Jurkat, Clone E6-1 (cell line): ENCODE measurements at regions not wholly inside any gene's neighbourhood (a gene's known extent, or its start where the extent isn't known, plus 50 kb on each side); places are given as distances from the start of the nearest gene placed in this dataset.

Experiments used
- DNase-seq: peaks from one replicate; pipeline ENCODE4 v3.0.0-alpha.2; 2011; ENCODE audit warnings: low read depth, low spot score
- H3K4me3 ChIP-seq: 2 replicates; pipeline ENCODE4 v1.5.1; 2011; ENCODE audit warnings: mild to moderate bottlenecking, low read length, control low read depth, moderate library complexity

DNA sequence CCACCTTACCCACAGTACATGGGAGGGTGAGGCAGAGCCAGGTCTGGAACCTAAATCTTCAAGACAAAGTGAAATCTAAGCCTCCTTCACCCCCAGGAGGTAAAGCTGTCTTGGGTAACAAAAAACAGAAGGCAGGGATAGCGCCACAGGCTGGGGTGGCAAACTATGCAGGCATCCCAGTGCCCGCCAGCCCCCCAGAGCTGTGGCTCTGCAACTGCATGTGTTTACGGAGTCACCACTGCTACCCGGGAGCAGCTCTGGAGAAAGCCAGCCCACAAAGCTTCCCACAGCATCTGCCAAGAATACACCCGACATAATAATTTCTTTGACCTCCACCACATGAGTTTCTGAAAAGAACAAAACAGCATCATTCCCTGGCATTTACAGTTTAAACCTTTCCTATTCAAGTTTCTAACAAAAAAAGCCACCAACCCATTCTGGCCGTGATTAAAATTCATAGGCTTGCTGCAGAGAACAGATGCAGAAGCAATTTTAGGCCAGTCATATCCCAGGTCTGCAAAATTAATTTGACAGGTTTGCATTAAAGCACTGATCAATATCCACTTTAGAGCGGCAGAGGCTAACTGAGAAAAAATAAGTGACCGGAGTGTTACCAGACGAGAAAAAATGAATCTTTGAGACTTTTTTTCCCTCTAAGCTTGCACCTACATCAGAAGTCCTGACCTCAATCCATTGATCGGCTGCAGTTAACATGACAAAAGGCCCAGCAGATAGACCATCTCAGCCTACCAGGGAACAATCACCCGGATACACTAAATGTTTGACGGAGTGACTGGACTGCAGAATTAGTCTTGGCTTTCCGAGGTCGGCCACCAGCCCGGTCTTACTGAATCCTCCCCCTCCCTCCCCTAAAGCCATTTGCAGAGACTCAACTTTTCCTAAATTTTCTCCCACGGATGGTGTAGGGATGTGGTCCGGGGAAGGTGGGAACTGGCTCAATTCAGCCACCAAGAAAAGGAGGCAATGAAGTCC is 309.6 kb upstream of the SKOR2 start:
- DNase-seq: no peak
- no peak overlapping the region for H3K4me3 ChIP-seq

DNA sequence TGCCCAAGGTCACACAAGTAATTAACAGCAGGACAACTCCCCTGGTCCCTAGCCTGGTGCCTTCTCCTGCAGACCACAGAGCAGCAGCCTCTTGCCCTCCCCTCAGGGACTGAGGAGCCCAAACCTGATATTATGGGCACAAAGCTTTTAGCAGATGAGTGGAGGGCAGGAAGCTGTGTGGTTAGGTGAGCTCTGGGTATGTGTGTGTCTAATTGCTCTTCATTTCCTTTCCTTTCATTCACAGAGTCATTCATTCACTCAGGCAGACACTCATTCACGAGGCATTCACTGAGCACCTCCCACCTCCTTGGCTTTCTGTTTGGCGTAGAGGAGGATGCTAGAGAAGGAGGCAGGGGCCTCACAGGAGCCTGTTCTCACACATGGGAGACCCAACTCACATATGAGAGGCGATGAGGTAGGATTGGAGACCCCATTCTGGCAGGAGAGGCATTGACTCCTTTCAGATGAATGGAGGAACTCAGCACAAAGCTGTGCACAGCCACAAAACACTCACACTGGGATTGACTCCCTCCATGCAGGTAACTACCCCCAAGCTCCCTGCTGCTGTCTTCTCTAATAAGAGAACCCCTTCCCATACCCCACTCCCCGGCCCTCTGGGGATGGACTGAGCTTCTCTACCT is 306.8 kb upstream of the SKOR2 start:
- DNase-seq: peak; percentile 90
- peak overlapping the region; percentile 16 for H3K4me3 ChIP-seq

DNA sequence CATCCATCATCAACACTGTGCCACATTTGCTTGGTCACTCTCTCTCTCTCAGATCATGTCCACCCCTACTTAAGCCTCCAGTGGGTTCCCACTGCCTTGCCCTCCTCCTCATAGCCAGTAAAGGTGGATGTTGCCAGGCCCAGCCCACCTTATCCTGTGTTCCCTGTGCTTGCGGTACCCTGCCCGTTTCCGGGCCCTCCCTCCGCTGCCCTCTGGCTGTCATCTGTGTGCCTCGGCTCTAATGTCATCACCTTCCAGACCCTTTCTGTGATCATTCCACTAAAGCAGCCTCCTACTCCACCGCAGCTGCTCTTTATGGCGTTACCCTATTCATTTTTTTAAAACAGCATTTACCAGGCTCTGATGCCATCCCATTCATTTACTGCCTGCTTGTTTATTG is 305.7 kb upstream of the SKOR2 start:
- no peak for DNase-seq
- no peak overlapping the region for H3K4me3 ChIP-seq

DNA sequence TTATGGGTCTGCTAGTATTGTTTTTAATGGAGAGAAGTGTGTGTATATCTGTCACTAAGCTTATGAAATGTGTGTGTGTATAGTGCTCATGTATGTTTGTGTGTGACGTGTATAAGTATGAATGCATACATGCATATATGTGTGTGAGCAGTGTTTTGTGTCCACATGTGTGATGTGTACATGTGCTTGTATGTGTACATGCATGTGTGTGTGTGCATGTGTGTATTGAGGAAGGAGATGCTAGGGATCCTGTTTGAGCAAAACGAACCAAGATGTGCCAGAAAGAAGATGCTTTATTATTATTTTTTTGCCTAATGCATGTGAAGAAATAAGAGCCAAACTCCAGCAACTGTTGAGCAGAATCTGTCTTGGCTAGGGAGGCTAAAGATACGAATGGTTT is 301.3 kb upstream of the SKOR2 start:
- DNase-seq: no peak
- no peak overlapping the region for H3K4me3 ChIP-seq

DNA sequence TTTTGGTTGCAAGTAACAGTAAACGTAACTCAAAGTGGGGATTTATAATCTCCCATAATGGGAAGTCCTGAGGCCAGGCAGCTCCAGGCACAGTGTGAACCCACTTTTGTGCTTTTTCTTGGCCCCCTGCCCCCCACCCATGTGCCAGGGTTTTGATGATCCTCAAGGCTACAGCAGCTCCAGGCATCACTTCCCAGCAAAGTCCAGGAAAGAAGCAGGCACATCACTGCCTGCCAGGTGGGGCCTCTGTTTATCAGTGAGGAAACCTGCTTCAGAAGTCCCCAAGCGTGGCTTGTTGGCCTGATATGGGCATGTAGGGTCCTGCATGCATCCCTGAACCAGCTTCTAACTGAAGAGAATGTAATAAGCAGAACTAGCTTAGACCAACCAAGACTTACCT is 299.2 kb upstream of the SKOR2 start:
- no peak for DNase-seq
- H3K4me3 ChIP-seq: no peak overlapping the region

DNA sequence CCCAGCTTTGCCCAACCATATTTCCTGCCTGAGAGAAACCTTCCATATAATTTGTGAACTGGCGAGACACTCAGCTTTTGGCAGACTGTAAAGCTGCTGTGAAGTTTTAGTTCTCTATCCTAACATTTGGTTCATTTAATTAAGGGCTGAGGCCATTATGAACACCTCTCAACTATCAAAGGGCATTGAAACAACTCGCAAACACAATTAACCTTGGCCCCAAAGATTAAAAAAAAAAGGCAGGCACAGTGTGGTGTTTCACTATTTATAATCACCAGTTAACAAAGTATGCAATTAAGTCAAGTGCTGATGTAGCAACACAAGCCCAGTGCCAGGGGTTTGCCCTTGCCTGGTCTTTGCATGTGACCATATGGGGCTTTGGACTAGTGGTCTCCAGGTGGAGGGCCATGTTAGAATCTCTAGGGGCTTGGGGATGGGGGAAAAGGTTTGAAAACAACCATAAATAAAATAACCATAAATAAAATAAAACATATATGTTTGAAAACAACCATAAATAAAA is 297.6 kb upstream of the SKOR2 start:
- no peak for DNase-seq
- no peak overlapping the region for H3K4me3 ChIP-seq

DNA sequence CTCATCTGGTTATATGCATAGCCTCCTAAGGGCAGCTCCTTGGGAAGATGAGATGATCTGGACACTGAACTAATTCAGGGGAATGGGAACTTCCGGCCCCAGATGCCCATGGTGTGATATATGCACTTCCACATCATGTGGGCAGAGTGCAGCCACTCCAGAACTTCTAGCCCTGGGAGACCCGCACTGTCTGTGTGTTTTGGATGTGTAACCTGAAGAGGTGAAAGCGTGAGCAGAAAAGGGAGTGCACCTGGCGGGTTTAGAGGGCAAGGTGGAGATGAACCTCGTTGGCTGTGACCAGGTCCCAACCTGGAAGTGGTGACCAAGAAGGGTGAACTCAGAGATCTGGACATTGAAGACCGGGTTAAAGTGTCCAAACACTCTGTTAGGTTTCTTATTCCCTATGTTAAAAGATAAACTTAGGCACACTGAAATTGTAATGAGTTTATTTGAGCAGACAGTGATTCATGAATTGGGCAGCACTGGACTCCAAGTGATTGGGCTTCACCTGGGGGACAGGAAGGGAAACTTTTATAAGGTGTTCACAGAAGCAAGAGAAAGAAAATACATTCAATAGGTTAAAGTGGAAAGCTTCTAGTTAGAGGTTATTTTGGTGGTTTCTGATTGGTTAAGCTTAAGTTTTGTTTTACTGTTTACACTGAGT is 296.2 kb upstream of the SKOR2 start:
- no peak overlapping the region for H3K4me3 ChIP-seq
- DNase-seq: no peak

DNA sequence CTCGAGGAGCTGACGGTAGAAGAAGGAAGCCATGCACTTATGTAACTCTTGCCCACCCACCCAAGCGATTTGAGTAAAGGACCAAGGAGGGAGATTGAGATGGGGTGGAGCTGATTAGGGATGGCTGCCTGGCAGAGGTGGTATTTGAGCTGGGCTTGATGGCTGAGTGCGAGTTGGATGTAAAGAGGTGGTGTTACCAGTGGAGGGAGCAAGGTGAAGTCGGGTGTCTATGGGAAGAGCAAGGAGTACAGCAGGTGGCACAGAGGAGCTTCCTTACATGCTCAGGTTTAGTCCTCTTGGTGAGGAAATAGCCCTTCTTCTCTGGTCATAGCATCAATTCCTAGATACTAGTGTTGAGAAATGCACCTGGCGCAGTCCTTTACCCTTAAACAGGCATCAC is 294.2 kb upstream of the SKOR2 start:
- peak; percentile 23 for DNase-seq

DNA sequence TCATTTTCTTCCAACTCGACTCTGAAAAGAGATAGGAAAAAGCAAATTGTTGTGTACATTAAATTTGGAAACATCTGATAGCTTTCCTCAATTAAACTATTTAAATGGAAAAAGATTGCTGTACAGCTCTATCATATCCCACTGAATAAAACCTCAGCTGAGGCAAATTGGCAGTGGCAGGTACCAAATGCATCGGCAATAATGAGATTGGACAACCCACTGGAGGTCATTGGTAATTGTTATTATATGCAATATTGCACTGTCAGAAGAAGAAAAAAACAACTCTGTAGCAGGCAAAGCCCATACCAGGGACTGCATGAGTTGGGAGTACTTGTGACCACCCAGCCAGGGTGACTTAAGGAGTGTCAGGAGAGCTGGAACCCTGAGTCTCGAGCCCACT is 291.6 kb upstream of the SKOR2 start:
- DNase-seq: no peak
- no peak overlapping the region for H3K4me3 ChIP-seq

More for the DNA sequence above, 294.2 kb upstream of the SKOR2 start:
- no peak overlapping the region for H3K4me3 ChIP-seq

DNA sequence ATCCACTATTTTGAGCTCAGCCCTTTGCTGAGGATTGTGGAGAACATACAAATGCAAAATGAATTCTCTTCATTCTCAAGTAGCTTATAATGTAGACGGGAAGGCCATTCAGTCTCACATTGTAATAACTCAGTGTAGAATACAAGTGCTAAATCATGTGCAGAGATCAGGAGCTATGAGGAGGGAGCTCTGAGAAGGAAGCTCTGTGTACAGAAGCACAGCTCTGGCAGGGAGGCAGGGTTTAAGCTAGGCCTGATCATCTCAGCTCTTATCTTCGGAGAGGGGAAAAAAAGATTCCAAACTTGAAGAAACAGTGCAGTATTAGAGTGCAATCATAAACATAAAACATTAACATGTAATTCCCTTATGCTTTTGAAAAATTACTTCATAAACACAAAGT is 291.1 kb upstream of the SKOR2 start:
- no peak for DNase-seq
- H3K4me3 ChIP-seq: no peak overlapping the region

DNA sequence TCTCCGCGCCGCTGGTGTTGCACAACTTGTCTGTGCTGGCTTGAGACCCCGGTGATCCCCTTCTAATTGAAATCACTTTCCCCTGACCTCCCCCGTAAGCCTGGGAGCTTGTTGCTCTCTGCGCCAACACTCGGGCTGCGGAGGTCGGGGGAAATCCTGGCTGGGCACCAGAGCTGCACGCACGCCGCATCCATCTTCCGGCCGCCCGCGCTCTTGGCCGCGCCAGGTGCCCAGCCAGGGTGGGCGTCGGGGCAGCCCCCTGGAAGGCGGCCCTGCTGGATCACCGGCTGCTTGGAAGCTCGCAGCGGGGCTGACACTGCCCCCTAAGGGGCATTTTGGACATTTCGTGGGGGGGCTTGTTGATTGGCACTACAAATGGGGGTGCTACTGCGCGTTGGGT is 280.3 kb upstream of the SKOR2 start:
- H3K4me3 ChIP-seq: no peak overlapping the region
- no peak for DNase-seq

DNA sequence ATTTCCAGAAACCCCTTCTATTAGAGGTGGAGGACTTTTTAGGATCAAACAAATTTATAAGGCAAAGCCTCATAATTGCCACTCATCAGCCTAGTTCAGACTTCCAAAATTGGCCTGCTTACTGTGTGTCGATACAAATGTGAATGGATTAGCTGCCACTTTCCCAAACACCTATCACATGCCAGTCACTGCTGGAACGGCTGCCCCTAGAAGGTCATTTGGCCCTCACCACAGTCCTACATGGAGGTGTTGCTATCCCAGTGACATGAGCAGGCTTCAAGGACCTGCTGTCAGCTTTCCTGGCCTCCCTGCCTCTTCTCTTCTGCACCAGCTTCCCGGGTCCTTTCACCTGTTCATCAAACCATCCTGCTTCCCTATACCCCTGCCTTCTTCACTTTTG is 279.2 kb upstream of the SKOR2 start:
- no peak overlapping the region for H3K4me3 ChIP-seq
- no peak for DNase-seq

DNA sequence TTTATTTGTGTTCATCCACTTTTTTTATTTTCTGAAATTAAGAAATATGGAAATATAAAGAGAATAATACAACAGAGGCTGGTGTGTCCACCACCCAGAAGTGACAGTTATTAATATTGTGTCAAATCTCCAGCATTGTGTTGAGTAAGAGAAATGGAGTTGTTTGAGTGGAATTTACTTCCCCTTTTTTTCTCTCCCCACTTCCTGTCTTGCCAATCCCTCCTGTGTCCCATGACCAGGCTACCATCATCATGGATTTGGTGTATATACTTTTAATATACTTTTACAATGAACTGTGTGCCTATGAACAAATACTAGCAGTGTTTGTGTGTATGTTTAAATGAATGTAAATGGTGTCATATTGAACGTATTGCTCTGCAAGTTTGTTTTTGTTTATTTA is 276.9 kb upstream of the SKOR2 start:
- no peak for DNase-seq
- H3K4me3 ChIP-seq: no peak overlapping the region

DNA sequence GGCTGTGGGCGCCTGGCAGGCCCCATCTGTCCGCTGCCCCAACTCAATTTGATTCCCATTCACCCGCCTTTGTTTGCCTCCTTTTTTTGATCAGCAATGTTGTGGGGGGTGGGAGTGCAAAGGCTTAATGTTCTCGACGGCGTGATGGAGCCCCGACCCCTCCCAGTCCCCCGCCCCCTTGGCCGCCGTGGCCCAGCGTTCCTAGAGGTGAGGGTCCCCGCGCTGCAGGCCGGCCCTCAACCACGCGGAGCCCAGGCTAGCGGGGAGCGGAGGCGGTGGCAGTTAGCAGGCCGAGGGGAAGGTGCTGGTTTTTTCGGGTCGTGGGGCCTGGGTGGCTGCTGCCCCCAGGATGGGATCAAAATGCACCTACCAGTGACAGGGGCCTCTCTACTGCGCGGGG is 274.7 kb upstream of the SKOR2 start:
- H3K4me3 ChIP-seq: no peak overlapping the region
- DNase-seq: no peak

DNA sequence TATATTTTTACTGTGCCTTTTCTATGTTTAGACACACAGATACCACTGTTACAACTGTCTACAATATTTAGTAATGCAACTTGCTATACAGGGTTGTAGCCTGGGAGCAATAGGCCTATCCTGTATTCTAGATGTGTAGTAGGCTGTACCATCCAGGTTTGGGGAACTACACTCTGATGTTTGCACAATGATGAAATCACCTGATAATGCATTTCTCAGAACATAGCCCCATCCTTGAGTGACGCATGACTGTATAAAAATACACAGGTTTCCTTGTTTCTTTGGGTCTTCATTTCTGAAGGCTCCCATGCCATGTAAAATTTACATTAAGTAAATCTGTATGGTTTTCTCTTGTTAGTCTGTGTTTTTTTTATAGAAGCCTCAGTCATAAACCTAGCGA is 270.9 kb upstream of the SKOR2 start:
- no peak overlapping the region for H3K4me3 ChIP-seq
- DNase-seq: no peak

DNA sequence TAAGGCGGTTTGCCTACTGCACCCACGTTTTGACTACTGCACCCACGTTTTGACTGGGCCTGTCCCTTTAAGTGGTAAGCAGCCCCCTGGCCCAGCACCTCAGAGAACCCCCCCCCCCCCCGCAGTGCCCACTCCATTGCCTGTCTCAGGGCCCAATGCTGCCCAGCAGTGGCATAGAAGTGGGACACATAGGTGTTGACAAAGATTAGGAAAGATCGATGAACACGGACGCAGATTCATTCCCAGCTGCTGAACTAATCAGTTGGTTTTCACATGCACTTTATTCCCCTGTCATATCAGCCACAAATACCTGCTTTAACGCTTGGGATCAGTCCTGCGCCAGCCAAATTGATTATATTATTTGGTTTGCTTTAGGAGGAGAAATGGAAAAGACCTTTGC is 268.8 kb upstream of the SKOR2 start:
- no peak for DNase-seq
- no peak overlapping the region for H3K4me3 ChIP-seq

DNA sequence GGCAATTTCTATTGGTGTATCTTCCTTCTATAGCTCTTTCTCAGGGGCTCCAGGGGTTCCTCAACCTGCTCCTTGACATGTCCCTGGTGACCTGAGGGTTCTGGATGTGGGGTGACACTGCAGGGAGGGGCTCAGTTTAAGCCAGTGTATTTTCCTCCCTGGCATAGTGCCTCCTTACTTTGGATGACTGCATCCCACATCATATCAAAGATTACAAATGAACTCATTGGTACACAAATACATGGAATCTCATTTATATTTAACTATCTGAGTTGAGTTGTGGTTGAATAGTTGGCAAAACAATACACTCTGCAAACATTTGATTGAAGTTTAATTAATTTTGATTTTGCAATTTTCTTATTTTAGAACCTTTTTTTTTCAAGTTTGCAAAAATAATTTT is 268.2 kb upstream of the SKOR2 start:
- H3K4me3 ChIP-seq: no peak overlapping the region
- no peak for DNase-seq

DNA sequence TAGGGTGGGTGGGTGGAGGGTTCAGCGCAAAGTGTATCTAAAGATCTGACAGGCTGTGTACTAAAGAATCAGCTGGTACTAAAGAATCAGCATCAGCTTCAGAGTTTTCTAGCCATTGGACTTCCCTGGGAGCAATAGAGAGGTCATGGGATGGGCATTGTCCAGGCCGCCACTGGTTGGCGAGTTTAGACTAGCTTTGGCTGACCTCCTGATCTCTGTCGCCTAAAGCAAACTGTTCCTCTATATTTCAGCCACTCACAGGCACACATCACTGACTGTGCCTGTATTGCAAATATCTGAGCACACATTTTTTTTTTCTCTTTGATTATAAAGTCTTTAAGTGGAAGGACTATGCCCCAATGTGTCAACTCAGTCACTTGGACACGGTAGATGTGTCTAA is 267.8 kb upstream of the SKOR2 start:
- H3K4me3 ChIP-seq: no peak overlapping the region
- no peak for DNase-seq

DNA sequence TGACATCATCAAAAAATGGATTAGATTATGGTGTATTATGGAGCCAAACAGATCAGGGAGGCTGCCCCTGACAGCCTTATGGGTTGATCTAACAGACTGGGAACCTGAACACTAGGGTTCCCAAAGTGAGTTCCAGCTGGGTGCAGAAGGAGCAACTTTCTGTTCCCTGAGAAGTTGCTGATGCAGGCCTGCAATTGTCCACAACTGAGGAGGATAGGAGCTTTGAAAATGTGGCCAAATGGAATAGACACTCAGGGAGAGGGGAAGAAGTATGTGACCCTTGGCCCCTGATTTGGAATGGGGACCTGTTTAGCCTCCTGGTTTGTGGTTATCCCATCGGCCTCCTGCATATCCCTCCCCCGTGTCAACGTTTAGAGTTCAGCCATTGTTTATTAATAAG is 262.2 kb upstream of the SKOR2 start:
- H3K4me3 ChIP-seq: no peak overlapping the region
- DNase-seq: no peak
